Vagina (tissue), 2 donors: ENCODE measurements at regions not wholly inside any gene's neighbourhood (a gene's known extent, or its start where the extent isn't known, plus 50 kb on each side); places are given as distances from the start of the nearest gene placed in this dataset.

Source experiments
- DNase-seq, 2 donors: peaks; one replicate each; pipeline ENCODE4 v3.0.0-alpha.2; 2017; ENCODE audit errors: extremely low spot score in 2 of 2
- H3K27ac ChIP-seq: fragments of 200-600 bp; sonication (generic); one replicate; pipeline ENCODE4 v1.5.1; 2019
- H3K27me3 ChIP-seq: fragments of 200-600 bp; sonication (generic); one replicate; pipeline ENCODE4 v1.5.1; 2019
- H3K36me3 ChIP-seq, 2 donors: fragments of 200-600 bp; sonication (generic); one replicate each; pipeline ENCODE4 v1.5.1; 2017 to 2019
- H3K4me1 ChIP-seq: fragments of 200-600 bp; sonication (generic); one replicate; pipeline ENCODE4 v1.5.1; 2019
- H3K4me3 ChIP-seq, 2 donors: fragments of 200-600 bp; sonication (generic); 1 replicate in 1 of 2; 2 replicates in 1 of 2; pipeline ENCODE4 v1.5.1; 2016 to 2019
- H3K9me3 ChIP-seq: fragments of 200-600 bp; sonication (generic); one replicate; pipeline ENCODE4 v1.5.1; 2019
- CTCF ChIP-seq, 3 experiments: fragments of 450-650 bp in 2 of 3; fragments of 200-600 bp in 1 of 3; sonication (generic) in 1 of 3; IDR thresholded peaks; one replicate each; pipeline ENCODE4 v1.5.1; 2017 to 2019; ENCODE audit warnings: antibody characterized with exemption in 3 of 3, mild to moderate bottlenecking in 2 of 3, moderate library complexity in 2 of 3
- POLR2A ChIP-seq, 2 donors: fragments of 450-650 bp; IDR thresholded peaks; one replicate each; pipeline ENCODE4 v1.6.1; 2017; ENCODE audit warnings: antibody characterized with exemption in 2 of 2, mild to moderate bottlenecking in 2 of 2, moderate library complexity in 2 of 2
- POLR2AphosphoS5 ChIP-seq, 2 donors: sonication (generic); formaldehyde crosslinking; IDR thresholded peaks; one replicate each; pipeline ENCODE4 v1.9.0; 2017; ENCODE audit warnings: antibody characterized with exemption in 2 of 2, mild to moderate bottlenecking in 2 of 2, low read depth in 1 of 2; ENCODE audit not compliant: insufficient read depth in 1 of 2
- intact Hi-C: fragments of 100-400 bp; cut with DNase I; formaldehyde crosslinking; loops from one replicate; pipeline ENCODE4 v1.15.1; 2023

DNA sequence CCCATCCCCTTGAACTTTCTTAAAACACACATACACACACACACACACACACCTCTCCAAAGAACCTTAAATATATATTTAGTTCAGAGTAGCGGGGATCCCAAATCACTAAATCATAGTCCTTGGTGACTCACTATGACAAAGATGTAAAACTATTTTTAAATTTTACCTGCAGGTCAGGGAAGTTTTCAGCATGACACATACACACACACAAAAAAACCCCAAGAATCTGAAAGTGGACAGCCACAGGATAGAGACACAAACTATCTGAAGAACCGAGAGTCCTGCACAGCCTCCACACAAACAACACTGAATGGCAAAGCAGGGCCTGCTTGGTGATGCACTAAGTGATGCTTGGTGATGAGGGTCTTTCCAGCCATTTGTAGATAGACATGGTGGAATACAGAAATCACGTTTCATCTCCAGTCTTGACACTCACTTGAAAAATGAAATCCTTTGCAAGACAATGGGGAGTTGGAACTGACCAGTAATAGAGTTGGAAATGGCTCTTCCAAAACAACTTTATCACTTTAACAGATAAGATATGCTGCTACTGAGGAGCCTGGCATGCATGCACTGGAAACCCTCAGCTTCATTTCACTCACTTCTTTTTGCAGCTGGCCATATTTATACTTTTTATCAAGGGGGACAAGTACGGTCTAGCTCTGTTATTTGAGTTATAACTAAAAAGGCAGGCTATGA is 307.3 kb downstream of the RAPGEF2 start:
- no peak overlapping the region for H3K27ac ChIP-seq
- TF ChIP-seq POLR2A (IDR thresholded peaks at IDR 0.05) (no peak), CTCF (IDR thresholded peaks at IDR 0.05) (no peak), POLR2AphosphoS5 (IDR thresholded peaks at IDR 0.05; ENCODE audit: insufficient read depth in 1 of 2, low read depth in 1 of 2) (no peak)
- DNase-seq = no peak
- intact Hi-C loops = no loop called here
- H3K36me3 ChIP-seq = no peaks in the 10 kb centered on the region
- H3K4me1 ChIP-seq = no peaks in the 10 kb centered on the region
- H3K27me3 ChIP-seq = no peaks in the 10 kb centered on the region
- no peak overlapping the region for H3K4me3 ChIP-seq
- H3K9me3 ChIP-seq = no peaks in the 10 kb centered on the region

GRCh38 chr4:159410891-159411290 is 308.0 kb downstream of the RAPGEF2 start:
- Histone ChIP-seq H3K4me1 (no peaks in the 10 kb centered on the region), H3K36me3 (no peaks in the 10 kb centered on the region), H3K4me3 (no peak overlapping the region), H3K27me3 (no peaks in the 10 kb centered on the region), H3K9me3 (no peaks in the 10 kb centered on the region), H3K27ac (no peak overlapping the region)
- intact Hi-C loops = no loop called here
- no peak for TF ChIP-seq POLR2A (IDR thresholded peaks at IDR 0.05)
- TF ChIP-seq POLR2AphosphoS5 (IDR thresholded peaks at IDR 0.05; ENCODE audit: insufficient read depth in 1 of 2, low read depth in 1 of 2) = no peak
- TF ChIP-seq CTCF (IDR thresholded peaks at IDR 0.05) = no peak
- no peak for DNase-seq

GRCh38 chr4:159413306-159413943 is 310.5 kb downstream of the RAPGEF2 start:
- Histone ChIP-seq H3K4me1 (no peaks in the 10 kb centered on the region), H3K27me3 (no peaks in the 10 kb centered on the region), H3K9me3 (no peaks in the 10 kb centered on the region), H3K36me3 (no peaks in the 10 kb centered on the region), H3K4me3 (no peak overlapping the region), H3K27ac (no peak overlapping the region)
- intact Hi-C loops = no loop called here
- no peak for DNase-seq
- TF ChIP-seq POLR2A (IDR thresholded peaks at IDR 0.05) = no peak
- TF ChIP-seq CTCF (IDR thresholded peaks at IDR 0.05) = no peak
- no peak for TF ChIP-seq POLR2AphosphoS5 (IDR thresholded peaks at IDR 0.05; ENCODE audit: insufficient read depth in 1 of 2, low read depth in 1 of 2)

- TF ChIP-seq POLR2AphosphoS5 (IDR thresholded peaks at IDR 0.05; ENCODE audit: insufficient read depth in 1 of 2, low read depth in 1 of 2) (no peak), CTCF (IDR thresholded peaks at IDR 0.05) (no peak), POLR2A (IDR thresholded peaks at IDR 0.05) (no peak)
- Histone ChIP-seq H3K9me3 (no peaks in the 10 kb centered on the region), H3K27me3 (no peaks in the 10 kb centered on the region), H3K36me3 (no peaks in the 10 kb centered on the region), H3K4me1 (no peaks in the 10 kb centered on the region), H3K27ac (no peak overlapping the region), H3K4me3 (no peak overlapping the region)
- DNase-seq = no peak
- intact Hi-C loops = no loop called here
These were observed 311.4 kb downstream of the RAPGEF2 start for GRCh38 chr4:159414305-159414704.

GRCh38 chr4:159416073-159416472 is 313.2 kb downstream of the RAPGEF2 start:
- DNase-seq = no peak
- Histone ChIP-seq H3K4me3 (no peak overlapping the region), H3K27me3 (no peaks in the 10 kb centered on the region), H3K4me1 (no peaks in the 10 kb centered on the region), H3K27ac (no peak overlapping the region), H3K9me3 (no peaks in the 10 kb centered on the region), H3K36me3 (no peaks in the 10 kb centered on the region)
- TF ChIP-seq CTCF (IDR thresholded peaks at IDR 0.05) = no peak
- no peak for TF ChIP-seq POLR2A (IDR thresholded peaks at IDR 0.05)
- no peak for TF ChIP-seq POLR2AphosphoS5 (IDR thresholded peaks at IDR 0.05; ENCODE audit: insufficient read depth in 1 of 2, low read depth in 1 of 2)
- intact Hi-C loops = no loop called here
